GF-D8 (cell line): ENCODE measurements at regions not wholly inside any gene's neighbourhood (a gene's known extent, or its start where the extent isn't known, plus 50 kb on each side); places are given as distances from the start of the nearest gene placed in this dataset.
"Not testable (repeated sequence)": the region's sequence is repeated elsewhere in the genome, so short reads cannot be mapped to it uniquely, and the experiment has no call there.

Experiments
- DNase-seq: peaks from one replicate; lab custom pipeline; 2025; lab: John Stamatoyannopoulos, UW

- DNase-seq: no peak
Observed at GRCh38 chr5:62168506-62169281, 137.3 kb upstream of the KIF2A start.

DNA sequence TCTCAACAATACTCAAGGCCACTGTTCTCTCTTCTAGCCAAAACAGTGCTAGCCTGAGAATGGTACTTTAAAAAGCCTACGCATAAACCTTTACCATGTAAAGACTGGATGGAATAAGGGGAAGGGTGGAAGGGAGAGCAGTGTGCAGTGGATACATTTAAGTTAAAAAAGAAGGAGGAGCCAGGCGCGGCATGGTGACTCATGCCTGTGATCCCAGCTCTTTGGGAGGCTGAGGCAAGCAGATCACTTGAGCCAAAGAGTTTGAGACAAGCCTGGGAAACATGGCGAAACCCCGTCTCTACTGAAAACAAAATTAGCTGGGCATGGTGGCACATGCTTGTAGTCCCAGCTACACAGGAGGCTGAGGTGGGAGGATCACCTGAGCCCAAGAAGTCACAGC is 127.7 kb upstream of the KIF2A start:
- DNase-seq: no peak

DNA sequence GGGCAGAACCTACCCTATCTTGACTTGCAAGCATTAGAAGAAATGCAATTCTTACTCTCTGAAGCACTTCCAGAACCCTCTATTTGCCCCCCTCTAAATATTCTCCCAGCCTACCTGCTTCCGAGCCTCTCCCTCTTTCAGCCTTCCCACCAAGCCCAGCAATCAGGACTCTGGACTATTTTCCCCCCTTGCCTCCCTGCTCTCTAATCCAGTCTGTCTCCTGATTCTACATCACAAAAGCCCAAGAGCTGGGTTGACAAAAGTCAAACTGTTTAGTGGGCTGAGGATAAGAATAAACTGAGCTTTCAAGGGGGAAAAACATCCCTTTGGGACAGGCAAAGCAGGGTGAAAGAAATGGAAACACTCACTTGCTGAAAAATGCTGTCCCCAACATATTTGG is 123.2 kb upstream of the KIF2A start:
- DNase-seq: no peak

- DNase-seq: no peak
Observed at GRCh38 chr5:62183727-62184126, 122.3 kb upstream of the KIF2A start.

GRCh38 chr5:62184444-62184843 is 121.6 kb upstream of the KIF2A start:
- DNase-seq: no peak

- DNase-seq: no peak
Observed at GRCh38 chr5:62190173-62190572, 115.8 kb upstream of the KIF2A start.

- DNase-seq: no peak
Observed at GRCh38 chr5:62190931-62191330, 115.1 kb upstream of the KIF2A start.

- DNase-seq: no peak
Observed at GRCh38 chr5:62192958-62193357, 113.0 kb upstream of the KIF2A start.

GRCh38 chr5:62196532-62196931 is 109.5 kb upstream of the KIF2A start:
- not testable (repeated sequence) for DNase-seq

- DNase-seq: no peak
Observed at GRCh38 chr5:62197697-62198096, 108.3 kb upstream of the KIF2A start.

DNA sequence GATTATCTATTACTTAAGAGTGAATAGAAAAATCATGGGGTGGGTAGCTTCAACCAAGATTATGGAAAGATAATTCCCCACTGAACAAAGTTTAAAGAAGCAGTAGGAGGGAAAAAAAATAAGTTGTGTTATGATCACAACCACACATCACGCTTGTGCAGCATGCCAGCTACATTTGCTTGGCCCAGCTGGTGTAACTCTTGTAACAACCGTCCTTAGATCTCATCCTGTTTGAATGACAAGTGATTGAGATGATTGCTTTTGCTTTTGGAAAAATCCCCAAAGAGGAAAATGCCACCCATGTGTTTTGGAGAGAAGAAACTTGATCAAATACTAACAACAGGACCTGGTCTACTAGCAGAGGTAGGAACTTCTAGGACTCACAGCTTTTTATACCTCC is 107.6 kb upstream of the KIF2A start:
- no peak for DNase-seq

- DNase-seq: no peak
Observed at GRCh38 chr5:62199792-62200716, 106.0 kb upstream of the KIF2A start.

- no peak for DNase-seq
Observed at GRCh38 chr5:62206150-62206829, 99.7 kb upstream of the KIF2A start.

GRCh38 chr5:62208218-62208852 is 97.7 kb upstream of the KIF2A start:
- no peak for DNase-seq

- DNase-seq: no peak
Observed at GRCh38 chr5:62211405-62211804, 94.6 kb upstream of the KIF2A start.

DNA sequence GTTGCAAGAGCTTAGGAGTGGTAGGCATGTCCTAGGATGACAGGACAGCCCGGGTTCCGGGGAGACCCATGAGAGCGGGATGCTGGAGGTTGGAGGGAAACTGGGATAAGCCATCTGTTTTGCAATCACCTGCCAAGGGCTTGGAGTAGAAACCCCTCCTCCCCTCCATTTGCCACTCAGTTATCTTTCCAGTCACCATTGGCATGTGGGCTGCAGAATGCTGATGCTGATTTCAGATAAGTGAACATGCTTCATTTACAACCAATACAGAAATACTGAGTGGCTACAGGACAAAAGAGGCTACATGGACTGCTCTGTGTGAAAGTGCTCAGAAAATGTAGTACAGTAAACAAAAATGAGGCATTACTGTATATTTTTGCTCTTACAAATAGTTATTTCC is 93.4 kb upstream of the KIF2A start:
- no peak for DNase-seq

DNA sequence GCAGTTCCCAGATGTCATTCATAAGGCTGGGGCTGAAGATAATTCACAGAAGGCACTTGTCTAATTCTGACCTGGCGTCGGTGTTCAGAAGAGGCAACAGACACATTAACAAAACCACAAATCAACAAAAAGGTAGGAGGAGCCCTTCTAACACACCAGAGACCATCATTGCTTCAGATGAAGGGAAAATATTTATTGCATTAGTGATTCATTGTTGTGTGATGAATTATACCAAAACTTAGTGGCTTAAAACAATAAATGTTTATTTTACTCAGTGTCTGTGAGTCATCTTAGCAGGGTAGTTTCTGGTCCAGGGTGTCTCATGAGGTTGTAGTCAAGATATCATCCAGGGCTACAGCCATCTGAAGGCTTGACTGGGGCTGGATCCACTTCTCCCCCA is 91.3 kb upstream of the KIF2A start:
- DNase-seq: no peak

- not testable (repeated sequence) for DNase-seq
Observed at GRCh38 chr5:62216603-62217002, 89.4 kb upstream of the KIF2A start.

- DNase-seq: not testable (repeated sequence)
Observed at GRCh38 chr5:62217095-62217494, 88.9 kb upstream of the KIF2A start.

- DNase-seq: not testable (repeated sequence)
Observed at GRCh38 chr5:62218860-62219259, 87.1 kb upstream of the KIF2A start.

- not testable (repeated sequence) for DNase-seq
Observed at GRCh38 chr5:62221881-62222280, 84.1 kb upstream of the KIF2A start.

- DNase-seq: not testable (repeated sequence)
Observed at GRCh38 chr5:62222305-62222704, 83.7 kb upstream of the KIF2A start.
